Trophoblast cell (in vitro differentiated cells and primary cell): ENCODE measurements at regions not wholly inside any gene's neighbourhood (a gene's known extent, or its start where the extent isn't known, plus 50 kb on each side); places are given as distances from the start of the nearest gene placed in this dataset.
"Not testable (repeated sequence)": the region's sequence is repeated elsewhere in the genome, so short reads cannot be mapped to it uniquely, and the experiment has no call there.

Experiments used
- DNase-seq, 2 donors: peaks; one replicate each; pipeline ENCODE4 v3.0.0-alpha.2; 2016
- H2AFZ ChIP-seq: 2 replicates; pipeline ENCODE4 v1.6.1; 2013; ENCODE audit warnings: low read length, moderate library complexity, mild to moderate bottlenecking; ENCODE audit not compliant: insufficient read depth, poor library complexity
- H2AK5ac ChIP-seq: 2 replicates; pipeline ENCODE4 v1.6.1; 2013; ENCODE audit warnings: mild to moderate bottlenecking, low read length
- H2BK120ac ChIP-seq: 2 replicates; pipeline ENCODE4 v1.6.1; 2013; ENCODE audit warnings: low read length, mild to moderate bottlenecking, moderate library complexity; ENCODE audit not compliant: insufficient read depth, poor library complexity
- H2BK12ac ChIP-seq: 2 replicates; pipeline ENCODE4 v1.6.1; 2013; ENCODE audit warnings: mild to moderate bottlenecking, low read length, moderate library complexity
- H2BK5ac ChIP-seq: 2 replicates; pipeline ENCODE4 v1.6.1; 2013; ENCODE audit warnings: low read length, low read depth, moderate library complexity, mild to moderate bottlenecking; ENCODE audit not compliant: poor library complexity
- H3K14ac ChIP-seq: 2 replicates; pipeline ENCODE4 v1.6.1; 2013; ENCODE audit warnings: mild to moderate bottlenecking, low read length
- H3K18ac ChIP-seq: 2 replicates; pipeline ENCODE4 v1.6.1; 2013; ENCODE audit warnings: mild to moderate bottlenecking, low read length
- H3K23ac ChIP-seq: 2 replicates; pipeline ENCODE4 v1.6.1; 2013; ENCODE audit warnings: low read length
- H3K27ac ChIP-seq: 2 replicates; pipeline ENCODE4 v1.5.1; 2013; ENCODE audit warnings: low read depth, mild to moderate bottlenecking, inconsistent platforms, low read length, moderate library complexity
- H3K27me3 ChIP-seq: 2 replicates; pipeline ENCODE4 v1.6.1; 2013; ENCODE audit warnings: inconsistent platforms, mild to moderate bottlenecking, low read length, moderate library complexity; ENCODE audit not compliant: insufficient read depth
- H3K36me3 ChIP-seq, 2 experiments: 1 replicate in 1 of 2; 2 replicates in 1 of 2; pipeline ENCODE4 v1.6.1; 2013; ENCODE audit warnings: low read length in 2 of 2, mild to moderate bottlenecking in 2 of 2, moderate library complexity in 1 of 2; ENCODE audit not compliant: insufficient read depth in 2 of 2, control insufficient read depth in 1 of 2
- H3K4ac ChIP-seq: 2 replicates; pipeline ENCODE4 v1.6.1; 2013; ENCODE audit warnings: low read depth, mild to moderate bottlenecking, low read length, moderate library complexity
- H3K4me1 ChIP-seq, 2 experiments: 1 replicate in 1 of 2; 2 replicates in 1 of 2; pipeline ENCODE4 v1.6.1; 2013; ENCODE audit warnings: low read length in 2 of 2, mild to moderate bottlenecking in 2 of 2, moderate library complexity in 1 of 2; ENCODE audit not compliant: insufficient read depth in 2 of 2, control insufficient read depth in 1 of 2
- H3K4me2 ChIP-seq: 2 replicates; pipeline ENCODE4 v1.6.1; 2013; ENCODE audit warnings: inconsistent platforms, mild to moderate bottlenecking, low read length, moderate library complexity
- H3K4me3 ChIP-seq: 2 replicates; pipeline ENCODE4 v1.5.1; 2013; ENCODE audit warnings: mild to moderate bottlenecking, low read depth, low read length, inconsistent platforms
- H3K79me1 ChIP-seq: one replicate; pipeline ENCODE4 v1.6.1; 2013; ENCODE audit warnings: low read length
- H3K79me2 ChIP-seq: 2 replicates; pipeline ENCODE4 v1.6.1; 2013; ENCODE audit warnings: low read length, mild to moderate bottlenecking; ENCODE audit not compliant: control insufficient read depth, insufficient read depth, poor library complexity
- H3K9ac ChIP-seq: 2 replicates; pipeline ENCODE4 v1.6.1; 2013; ENCODE audit warnings: mild to moderate bottlenecking, low read length
- H3K9me3 ChIP-seq: 2 replicates; pipeline ENCODE4 v1.6.1; 2013; ENCODE audit warnings: low read depth, mild to moderate bottlenecking, control low read depth, inconsistent platforms, low read length; ENCODE audit not compliant: insufficient read depth
- H4K12ac ChIP-seq: 2 replicates; pipeline ENCODE4 v1.6.1; 2013; ENCODE audit warnings: low read depth, mild to moderate bottlenecking, low read length, moderate library complexity
- H4K8ac ChIP-seq: 2 replicates; pipeline ENCODE4 v1.6.1; 2013; ENCODE audit warnings: low read depth, mild to moderate bottlenecking, low read length, moderate library complexity
- H4K91ac ChIP-seq: one replicate; pipeline ENCODE4 v1.6.1; 2013; ENCODE audit warnings: low read depth, mild to moderate bottlenecking, low read length, moderate library complexity
- WGBS: extraction: QIAGEN DNeasy Blood & Tissue Kit; methylation state at CpG from one replicate; pipeline ENCODE4 v1.1.7; 2013; ENCODE audit warnings: missing lambda C conversion rate; ENCODE audit not compliant: insufficient read length, insufficient coverage; ENCODE audit errors: extremely low coverage; 5-methylcytosine and 5-hydroxymethylcytosine counted together

DNA sequence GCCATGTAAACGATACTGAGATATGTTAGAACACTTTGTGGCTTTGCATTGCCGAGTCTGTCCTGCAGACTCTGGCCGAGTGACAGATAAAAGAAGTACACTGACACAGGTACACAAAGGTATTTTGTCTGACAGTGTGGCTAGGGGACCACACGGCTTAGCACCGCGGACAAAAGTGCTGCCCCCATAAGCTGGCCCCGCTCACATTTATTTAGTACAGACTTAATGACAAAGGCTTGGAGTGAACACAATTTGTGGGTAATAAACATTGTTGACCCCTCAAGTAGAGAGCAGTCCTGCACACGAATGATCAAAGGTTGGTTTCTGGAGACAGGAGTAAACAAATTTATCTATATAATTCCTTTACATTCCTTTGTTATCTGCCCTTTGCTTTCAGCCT lies 976.8 kb downstream of the TRAM1L1 start:
- Histone ChIP-seq H3K79me1 (no peaks in the 10 kb centered on the region), H3K36me3 (no peaks in the 10 kb centered on the region), H3K23ac (no peak overlapping the region), H3K4me3 (no peak overlapping the region), H3K4me1 (no peaks in the 10 kb centered on the region), H3K79me2 (no peaks in the 10 kb centered on the region), H3K4ac (no peak overlapping the region), H3K27ac (no peak overlapping the region), H3K9me3 (no peaks in the 10 kb centered on the region), H3K14ac (no peak overlapping the region), H2AK5ac (no peak overlapping the region), H2BK5ac (no peak overlapping the region), H4K12ac (no peak overlapping the region), H4K8ac (no peak overlapping the region), H3K18ac (no peak overlapping the region), H2BK120ac (no peak overlapping the region), H4K91ac (no peak overlapping the region), H2AFZ (no peak overlapping the region), H2BK12ac (no peak overlapping the region), H3K4me2 (no peak overlapping the region), H3K9ac (no peak overlapping the region), H3K27me3 (no peaks in the 10 kb centered on the region)
- WGBS: no CpG with 5 or more reads among the region's 8 CpGs
- no peak for DNase-seq

- Histone ChIP-seq H2AFZ (no peak overlapping the region), H3K4me1 (no peaks in the 10 kb centered on the region), H3K14ac (no peak overlapping the region), H2BK12ac (no peak overlapping the region), H3K23ac (no peak overlapping the region), H3K79me2 (no peaks in the 10 kb centered on the region), H3K9me3 (peaks cover 5% of the 10 kb centered on the region), H3K27me3 (no peaks in the 10 kb centered on the region), H3K27ac (no peak overlapping the region), H2AK5ac (no peak overlapping the region), H3K18ac (no peak overlapping the region), H3K36me3 (peaks cover 0 to 4% of the 10 kb centered on the region in 2 experiments), H3K4ac (no peak overlapping the region), H3K79me1 (no peaks in the 10 kb centered on the region), H2BK120ac (no peak overlapping the region), H3K9ac (no peak overlapping the region), H2BK5ac (no peak overlapping the region), H3K4me3 (no peak overlapping the region), H3K4me2 (no peak overlapping the region), H4K12ac (no peak overlapping the region), H4K8ac (no peak overlapping the region), H4K91ac (no peak overlapping the region)
- WGBS: no CpG with 5 or more reads among the region's 1 CpG
- no peak for DNase-seq
Observed at GRCh38 chr4:116101321-116101720, 984.1 kb downstream of the TRAM1L1 start.

DNA sequence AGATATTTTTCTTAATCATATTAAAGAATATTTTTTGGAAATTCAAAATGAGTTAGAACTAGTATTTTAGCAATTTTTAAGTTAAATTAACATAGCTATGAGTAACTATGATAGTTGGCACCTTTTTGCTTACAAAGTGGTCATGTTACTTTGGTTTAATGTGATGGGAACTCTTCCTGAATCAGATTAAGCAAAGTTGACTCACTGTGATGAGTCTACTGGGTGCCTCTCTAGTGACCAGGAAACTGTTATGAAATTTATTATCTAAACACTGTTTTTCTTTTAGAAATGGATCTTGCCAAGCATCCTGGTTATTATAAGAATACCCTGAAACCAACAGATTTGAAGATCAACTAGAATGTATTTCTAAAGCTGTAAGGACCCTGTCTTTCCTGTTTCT lies 985.8 kb downstream of the TRAM1L1 start:
- Histone ChIP-seq H3K27ac (no peak overlapping the region), H3K9me3 (peaks cover 5% of the 10 kb centered on the region), H2BK120ac (no peak overlapping the region), H3K36me3 (peaks cover 0 to 4% of the 10 kb centered on the region in 2 experiments), H3K4me3 (no peak overlapping the region), H2BK5ac (no peak overlapping the region), H4K12ac (no peak overlapping the region), H3K4me1 (no peaks in the 10 kb centered on the region), H3K27me3 (no peaks in the 10 kb centered on the region), H2BK12ac (no peak overlapping the region), H3K23ac (no peak overlapping the region), H3K4ac (no peak overlapping the region), H3K4me2 (no peak overlapping the region), H4K8ac (no peak overlapping the region), H3K18ac (no peak overlapping the region), H2AK5ac (no peak overlapping the region), H4K91ac (no peak overlapping the region), H3K79me2 (no peaks in the 10 kb centered on the region), H3K14ac (no peak overlapping the region), H2AFZ (no peak overlapping the region), H3K79me1 (no peaks in the 10 kb centered on the region), H3K9ac (no peak overlapping the region)
- no peak for DNase-seq

GRCh38 chr4:116097353-116097752 lies 983.9 kb upstream of the NDST4 start:
- H3K4me2 ChIP-seq, H3K4me3 ChIP-seq, H3K18ac ChIP-seq, H2AFZ ChIP-seq, H2BK5ac ChIP-seq, H3K9me3 ChIP-seq, H3K27ac ChIP-seq, H3K27me3 ChIP-seq, H2AK5ac ChIP-seq, H3K79me1 ChIP-seq, H3K23ac ChIP-seq, H3K4me1 ChIP-seq, H2BK12ac ChIP-seq, H3K4ac ChIP-seq, H4K91ac ChIP-seq, H2BK120ac ChIP-seq, H3K79me2 ChIP-seq, H3K36me3 ChIP-seq, H4K12ac ChIP-seq, H3K14ac ChIP-seq, H3K9ac ChIP-seq, DNase-seq, H4K8ac ChIP-seq: not testable (repeated sequence)
- WGBS: no CpG with 5 or more reads among the region's 3 CpGs
